MM.1S (cell line): ENCODE measurements at regions not wholly inside any gene's neighbourhood (a gene's known extent, or its start where the extent isn't known, plus 50 kb on each side); places are given as distances from the start of the nearest gene placed in this dataset.

ENCODE experiments used
- DNase-seq: peaks from one replicate; pipeline ENCODE4 v3.0.0-alpha.2; 2015
- H2AFZ ChIP-seq: fragments of 300-600 bp; sonication (generic); 2 replicates; pipeline ENCODE4 v1.6.0; 2016; ENCODE audit warnings: antibody characterized with exemption, low read length
- H3F3A ChIP-seq: fragments of 300-600 bp; sonication (generic); 2 replicates; pipeline ENCODE4 v1.6.1; 2016; ENCODE audit warnings: mild to moderate bottlenecking, antibody characterized with exemption, low read length, moderate library complexity, mixed read lengths; ENCODE audit not compliant: insufficient read depth
- H3K27ac ChIP-seq: fragments of 300-600 bp; sonication (generic); 2 replicates; pipeline ENCODE4 v1.5.1; 2016; ENCODE audit warnings: mild to moderate bottlenecking, low read length
- H3K27me3 ChIP-seq: fragments of 300-600 bp; sonication (generic); replicated peaks from 2 replicates; pipeline ENCODE4 v1.6.0; 2016; ENCODE audit warnings: low read length; ENCODE audit not compliant: insufficient read depth
- H3K36me3 ChIP-seq: fragments of 300-600 bp; sonication (generic); replicated peaks from 2 replicates; pipeline ENCODE4 v1.6.1; 2016; ENCODE audit warnings: mild to moderate bottlenecking, low read length, mixed read lengths; ENCODE audit not compliant: insufficient read depth
- H3K4me1 ChIP-seq: fragments of 300-600 bp; sonication (generic); 2 replicates; pipeline ENCODE4 v1.6.1; 2016; ENCODE audit warnings: low read length, mixed read lengths
- H3K4me2 ChIP-seq: fragments of 300-600 bp; sonication (generic); 2 replicates; pipeline ENCODE4 v1.6.0; 2016; ENCODE audit warnings: low read depth, low read length
- H3K4me3 ChIP-seq: fragments of 300-600 bp; sonication (generic); 2 replicates; pipeline ENCODE4 v1.5.1; 2016; ENCODE audit warnings: low read length, mixed read lengths
- H3K79me2 ChIP-seq: fragments of 300-600 bp; sonication (generic); 2 replicates; pipeline ENCODE4 v1.6.1; 2016; ENCODE audit warnings: mixed run types, low read length, mixed read lengths
- H3K9ac ChIP-seq: fragments of 300-600 bp; sonication (generic); 2 replicates; pipeline ENCODE4 v1.6.1; 2016; ENCODE audit warnings: low read length, mixed read lengths
- H3K9me2 ChIP-seq: fragments of 300-600 bp; sonication (generic); replicated peaks from 2 replicates; pipeline ENCODE4 v1.6.1; 2016; ENCODE audit warnings: mild to moderate bottlenecking, low read length, mixed read lengths; ENCODE audit not compliant: insufficient read depth
- H3K9me3 ChIP-seq: fragments of 300-600 bp; sonication (generic); replicated peaks from 2 replicates; pipeline ENCODE4 v1.6.1; 2016; ENCODE audit warnings: mild to moderate bottlenecking, low read length, mixed read lengths; ENCODE audit not compliant: insufficient read depth
- H4K20me1 ChIP-seq: fragments of 300-600 bp; sonication (generic); 2 replicates; pipeline ENCODE4 v1.6.1; 2016; ENCODE audit warnings: mild to moderate bottlenecking, low read length, moderate library complexity, mixed read lengths; ENCODE audit not compliant: insufficient read depth
- CTCF ChIP-seq: fragments of 300-600 bp; sonication (generic); IDR thresholded peaks from 2 replicates; pipeline ENCODE4 v1.5.1; 2016; ENCODE audit warnings: antibody characterized with exemption, low read length, mixed read lengths
- EZH2 ChIP-seq: fragments of 300-600 bp; sonication (generic); optimal IDR thresholded peaks from 2 replicates; pipeline ENCODE3; 2017; ENCODE audit warnings: low read depth, mild to moderate bottlenecking, antibody characterized with exemption, low read length, mixed read lengths
- EZH2phosphoT487 ChIP-seq: fragments of 300-600 bp; sonication (generic); IDR thresholded peaks from 2 replicates; pipeline ENCODE4 v1.6.1; 2018; ENCODE audit warnings: antibody characterized with exemption, low read length

- Histone ChIP-seq H3K36me3 (no peaks in the 10 kb centered on the region), H3K9me2 (no peaks in the 10 kb centered on the region), H2AFZ (no peak overlapping the region), H4K20me1 (no peaks in the 10 kb centered on the region), H3K27me3 (no peaks in the 10 kb centered on the region), H3K27ac (no peak overlapping the region), H3K9me3 (no peaks in the 10 kb centered on the region), H3K9ac (no peak overlapping the region), H3F3A (no peaks in the 10 kb centered on the region), H3K4me3 (no peak overlapping the region), H3K79me2 (no peaks in the 10 kb centered on the region), H3K4me1 (no peaks in the 10 kb centered on the region), H3K4me2 (no peak overlapping the region)
- DNase-seq: no peak
- no peak for TF ChIP-seq CTCF
- no peak for TF ChIP-seq EZH2phosphoT487
- no peak for TF ChIP-seq EZH2
Observed at GRCh38 chr2:239661334-239662312, 260.8 kb upstream of the HDAC4 start.

- no peaks in the 10 kb centered on the region for H3K79me2 ChIP-seq
- H3K9me3 ChIP-seq: no peaks in the 10 kb centered on the region
- H3K27ac ChIP-seq: no peak overlapping the region
- no peaks in the 10 kb centered on the region for H3K4me1 ChIP-seq
- no peak for TF ChIP-seq EZH2
- TF ChIP-seq EZH2phosphoT487: no peak
- no peak overlapping the region for H2AFZ ChIP-seq
- H3K9me2 ChIP-seq: no peaks in the 10 kb centered on the region
- H3K4me3 ChIP-seq: no peak overlapping the region
- no peaks in the 10 kb centered on the region for H3K27me3 ChIP-seq
- no peaks in the 10 kb centered on the region for H3K36me3 ChIP-seq
- H3F3A ChIP-seq: no peaks in the 10 kb centered on the region
- no peak overlapping the region for H3K4me2 ChIP-seq
- H4K20me1 ChIP-seq: no peaks in the 10 kb centered on the region
- no peak for DNase-seq
- H3K9ac ChIP-seq: no peak overlapping the region
Observed at GRCh38 chr2:239660390-239661230, 259.8 kb upstream of the HDAC4 start.

- Histone ChIP-seq H3K9me2 (no peaks in the 10 kb centered on the region), H3K4me3 (no peak overlapping the region), H4K20me1 (no peaks in the 10 kb centered on the region), H3K4me1 (no peaks in the 10 kb centered on the region), H3K9ac (no peak overlapping the region), H3K27me3 (no peaks in the 10 kb centered on the region), H3K79me2 (no peaks in the 10 kb centered on the region), H3K36me3 (no peaks in the 10 kb centered on the region), H3K27ac (no peak overlapping the region), H3K9me3 (no peaks in the 10 kb centered on the region), H3K4me2 (no peak overlapping the region), H2AFZ (no peak overlapping the region), H3F3A (no peaks in the 10 kb centered on the region)
- TF ChIP-seq CTCF (no peak), EZH2 (no peak), EZH2phosphoT487 (no peak)
- no peak for DNase-seq
Observed at GRCh38 chr2:239657992-239658391, 257.2 kb upstream of the HDAC4 start.
